ENCODE measurements at regions not wholly inside any gene's neighbourhood (a gene's known extent, or its start where the extent isn't known, plus 50 kb on each side); places are given as distances from the start of the nearest gene placed in this dataset.
A peak's percentile ranks its signal among the peaks of the same experiment; 100 is the strongest.

DNA sequence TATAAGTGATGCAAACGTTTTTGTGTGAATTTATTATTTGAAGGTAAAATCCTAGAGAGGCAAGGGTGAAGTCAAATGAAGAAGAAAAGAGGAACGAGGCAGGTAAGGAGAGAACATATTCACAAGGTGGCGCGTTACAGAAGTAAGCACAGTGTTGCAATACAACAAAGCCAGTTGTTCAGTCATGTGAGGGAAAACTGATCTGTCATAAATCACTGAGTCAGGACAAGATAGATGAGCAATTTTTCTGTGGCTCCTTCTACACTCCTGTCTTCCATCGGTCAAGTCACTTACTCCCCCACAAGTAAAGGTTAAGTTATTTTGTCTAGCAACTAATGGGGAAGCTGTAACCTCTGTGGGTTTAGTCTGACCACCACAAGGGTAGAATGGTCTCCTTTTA, 203.0 kb upstream of the GK2 start:
- Histone ChIP-seq H3K36me3 (ENCODE audit: insufficient read depth, low read length) (no peaks in the 10 kb centered on the region), H3K9ac (ENCODE audit: low read length) (no peak overlapping the region), H3K4me1 (ENCODE audit: insufficient read depth, low read length) (no peaks in the 10 kb centered on the region), H3K79me2 (ENCODE audit: insufficient read depth, low read length) (no peaks in the 10 kb centered on the region), H3K27ac (ENCODE audit: low read depth, low read length) (no peak overlapping the region), H3K27me3 (ENCODE audit: insufficient read depth, low read length) (no peaks in the 10 kb centered on the region), H3K4me3 (ENCODE audit: insufficient read depth, low read depth, low read length) (no peak overlapping the region), H3K4me2 (ENCODE audit: low read length) (no peak overlapping the region), H3K9me3 (ENCODE audit: insufficient read depth, low read depth, low read length) (no peaks in the 10 kb centered on the region), H4K20me1 (ENCODE audit: insufficient read depth, low read length) (no peaks in the 10 kb centered on the region), H2AFZ (ENCODE audit: low read depth, low read length) (no peak overlapping the region)
- H3K27me3 Mint-ChIP-seq (ENCODE audit: low read depth, unreplicated experiment) = peaks cover 3% of the 10 kb centered on the region
- H3K9me3 Mint-ChIP-seq (ENCODE audit: unreplicated experiment) = no peaks in the 10 kb centered on the region
- no peaks in the 10 kb centered on the region for H3K36me3 Mint-ChIP-seq (ENCODE audit: low read depth, unreplicated experiment)
- FAIRE-seq (no peak), DNase-seq (ENCODE audit: low read depth) (no peak)
- H3K4me1 Mint-ChIP-seq (ENCODE audit: low read depth, unreplicated experiment) = no peaks in the 10 kb centered on the region
- no peak overlapping the region for H3K27ac Mint-ChIP-seq (ENCODE audit: unreplicated experiment)
- TF ChIP-seq, protein P1, sequence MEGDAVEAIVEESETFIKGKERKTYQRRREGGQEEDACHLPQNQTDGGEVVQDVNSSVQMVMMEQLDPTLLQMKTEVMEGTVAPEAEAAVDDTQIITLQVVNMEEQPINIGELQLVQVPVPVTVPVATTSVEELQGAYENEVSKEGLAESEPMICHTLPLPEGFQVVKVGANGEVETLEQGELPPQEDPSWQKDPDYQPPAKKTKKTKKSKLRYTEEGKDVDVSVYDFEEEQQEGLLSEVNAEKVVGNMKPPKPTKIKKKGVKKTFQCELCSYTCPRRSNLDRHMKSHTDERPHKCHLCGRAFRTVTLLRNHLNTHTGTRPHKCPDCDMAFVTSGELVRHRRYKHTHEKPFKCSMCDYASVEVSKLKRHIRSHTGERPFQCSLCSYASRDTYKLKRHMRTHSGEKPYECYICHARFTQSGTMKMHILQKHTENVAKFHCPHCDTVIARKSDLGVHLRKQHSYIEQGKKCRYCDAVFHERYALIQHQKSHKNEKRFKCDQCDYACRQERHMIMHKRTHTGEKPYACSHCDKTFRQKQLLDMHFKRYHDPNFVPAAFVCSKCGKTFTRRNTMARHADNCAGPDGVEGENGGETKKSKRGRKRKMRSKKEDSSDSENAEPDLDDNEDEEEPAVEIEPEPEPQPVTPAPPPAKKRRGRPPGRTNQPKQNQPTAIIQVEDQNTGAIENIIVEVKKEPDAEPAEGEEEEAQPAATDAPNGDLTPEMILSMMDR (IDR thresholded peaks at IDR 0.05; ENCODE audit: insufficient read depth, low read depth, low read length) = no peak
- H3K4me3 Mint-ChIP-seq (ENCODE audit: unreplicated experiment) = no peak overlapping the region

DNA sequence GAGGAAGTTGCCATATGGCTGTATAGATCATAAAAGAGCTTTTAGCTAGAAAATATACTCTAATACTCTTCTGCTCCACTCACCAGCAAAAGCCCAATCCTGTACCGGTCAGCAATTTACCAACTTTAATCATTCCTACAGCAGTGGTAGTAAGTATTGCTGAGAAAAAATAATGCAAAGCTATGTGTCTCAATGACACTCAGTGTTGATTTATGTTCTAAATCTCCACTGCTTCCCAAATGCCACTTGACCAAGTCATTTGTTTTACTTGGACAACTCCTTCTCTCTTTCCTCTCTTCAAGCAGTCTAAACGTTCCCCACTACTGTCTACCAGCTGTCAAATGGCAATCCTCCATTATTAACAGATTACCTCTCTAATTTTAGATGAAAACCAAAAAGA, 201.8 kb upstream of the GK2 start:
- no peaks in the 10 kb centered on the region for H3K4me1 Mint-ChIP-seq (ENCODE audit: low read depth, unreplicated experiment)
- DNase-seq (ENCODE audit: low read depth) (peak; percentile 38), FAIRE-seq (no peak)
- Histone ChIP-seq H3K9ac (ENCODE audit: low read length) (no peak overlapping the region), H3K4me3 (ENCODE audit: insufficient read depth, low read depth, low read length) (no peak overlapping the region), H2AFZ (ENCODE audit: low read depth, low read length) (no peak overlapping the region), H3K36me3 (ENCODE audit: insufficient read depth, low read length) (no peaks in the 10 kb centered on the region), H3K27me3 (ENCODE audit: insufficient read depth, low read length) (no peaks in the 10 kb centered on the region), H4K20me1 (ENCODE audit: insufficient read depth, low read length) (no peaks in the 10 kb centered on the region), H3K9me3 (ENCODE audit: insufficient read depth, low read depth, low read length) (no peaks in the 10 kb centered on the region), H3K4me1 (ENCODE audit: insufficient read depth, low read length) (no peaks in the 10 kb centered on the region), H3K79me2 (ENCODE audit: insufficient read depth, low read length) (no peaks in the 10 kb centered on the region), H3K4me2 (ENCODE audit: low read length) (no peak overlapping the region), H3K27ac (ENCODE audit: low read depth, low read length) (no peak overlapping the region)
- H3K27ac Mint-ChIP-seq (ENCODE audit: unreplicated experiment) = no peak overlapping the region
- H3K9me3 Mint-ChIP-seq (ENCODE audit: unreplicated experiment) = no peaks in the 10 kb centered on the region
- peaks cover 3% of the 10 kb centered on the region for H3K27me3 Mint-ChIP-seq (ENCODE audit: low read depth, unreplicated experiment)
- no peak overlapping the region for H3K4me3 Mint-ChIP-seq (ENCODE audit: unreplicated experiment)
- H3K36me3 Mint-ChIP-seq (ENCODE audit: low read depth, unreplicated experiment) = no peaks in the 10 kb centered on the region
- TF ChIP-seq EZH2 (IDR thresholded peaks at IDR 0.05; ENCODE audit: insufficient read depth, low read length) = no peak
- TF ChIP-seq, protein P1 (IDR thresholded peaks at IDR 0.05; ENCODE audit: insufficient read depth, low read depth, low read length) = no peak

GRCh38 chr4:79607979-79608378, 200.0 kb upstream of the GK2 start:
- H3K79me2 ChIP-seq (ENCODE audit: insufficient read depth, low read length) = no peaks in the 10 kb centered on the region
- H2AFZ ChIP-seq (ENCODE audit: low read depth, low read length) = no peak overlapping the region
- H3K27ac ChIP-seq (ENCODE audit: low read depth, low read length) = no peak overlapping the region
- H3K27me3 ChIP-seq (ENCODE audit: insufficient read depth, low read length) = no peaks in the 10 kb centered on the region
- H3K27ac Mint-ChIP-seq (ENCODE audit: unreplicated experiment) = no peak overlapping the region
- no peak overlapping the region for H3K4me3 Mint-ChIP-seq (ENCODE audit: unreplicated experiment)
- H3K9me3 Mint-ChIP-seq (ENCODE audit: unreplicated experiment) = no peaks in the 10 kb centered on the region
- H3K4me3 ChIP-seq (ENCODE audit: insufficient read depth, low read depth, low read length) = no peak overlapping the region
- no peaks in the 10 kb centered on the region for H3K36me3 Mint-ChIP-seq (ENCODE audit: low read depth, unreplicated experiment)
- DNase-seq (ENCODE audit: low read depth) (no peak), FAIRE-seq (no peak)
- H3K36me3 ChIP-seq (ENCODE audit: insufficient read depth, low read length) = no peaks in the 10 kb centered on the region
- H3K9me3 ChIP-seq (ENCODE audit: insufficient read depth, low read depth, low read length) = no peaks in the 10 kb centered on the region
- no peaks in the 10 kb centered on the region for H4K20me1 ChIP-seq (ENCODE audit: insufficient read depth, low read length)
- H3K4me1 Mint-ChIP-seq (ENCODE audit: low read depth, unreplicated experiment) = no peaks in the 10 kb centered on the region
- TF ChIP-seq, protein P1 (IDR thresholded peaks at IDR 0.05; ENCODE audit: insufficient read depth, low read depth, low read length) = no peak
- TF ChIP-seq EZH2 (IDR thresholded peaks at IDR 0.05; ENCODE audit: insufficient read depth, low read length) = no peak
- H3K27me3 Mint-ChIP-seq (ENCODE audit: low read depth, unreplicated experiment) = peaks cover 3% of the 10 kb centered on the region
- no peak overlapping the region for H3K4me2 ChIP-seq (ENCODE audit: low read length)
- no peaks in the 10 kb centered on the region for H3K4me1 ChIP-seq (ENCODE audit: insufficient read depth, low read length)
- no peak overlapping the region for H3K9ac ChIP-seq (ENCODE audit: low read length)

All from astrocyte (in vitro differentiated cells and primary cell).